ENCODE measurements at regions not wholly inside any gene's neighbourhood (a gene's known extent, or its start where the extent isn't known, plus 50 kb on each side); places are given as distances from the start of the nearest gene placed in this dataset.

DNA sequence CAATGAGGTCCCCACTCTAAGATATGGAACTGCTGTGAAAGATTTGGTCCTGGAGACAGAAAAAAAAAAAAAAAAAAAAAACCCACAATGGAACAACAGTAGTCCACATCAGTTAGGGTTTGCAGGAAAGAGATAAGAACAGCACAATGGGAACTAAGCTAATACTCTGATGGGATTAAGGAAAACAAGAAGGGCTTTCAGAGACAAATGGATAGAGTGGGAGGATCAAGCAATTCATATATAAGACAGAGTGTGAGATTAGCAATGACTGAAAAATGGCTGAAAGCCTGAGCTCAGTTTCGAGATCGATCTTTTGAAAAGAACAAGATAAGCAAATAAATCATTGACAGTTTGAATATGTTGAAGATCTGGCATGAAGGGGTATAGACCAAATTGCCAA lies 188.4 kb upstream of the TRPC5 start:
- TF ChIP-seq, protein P1, sequence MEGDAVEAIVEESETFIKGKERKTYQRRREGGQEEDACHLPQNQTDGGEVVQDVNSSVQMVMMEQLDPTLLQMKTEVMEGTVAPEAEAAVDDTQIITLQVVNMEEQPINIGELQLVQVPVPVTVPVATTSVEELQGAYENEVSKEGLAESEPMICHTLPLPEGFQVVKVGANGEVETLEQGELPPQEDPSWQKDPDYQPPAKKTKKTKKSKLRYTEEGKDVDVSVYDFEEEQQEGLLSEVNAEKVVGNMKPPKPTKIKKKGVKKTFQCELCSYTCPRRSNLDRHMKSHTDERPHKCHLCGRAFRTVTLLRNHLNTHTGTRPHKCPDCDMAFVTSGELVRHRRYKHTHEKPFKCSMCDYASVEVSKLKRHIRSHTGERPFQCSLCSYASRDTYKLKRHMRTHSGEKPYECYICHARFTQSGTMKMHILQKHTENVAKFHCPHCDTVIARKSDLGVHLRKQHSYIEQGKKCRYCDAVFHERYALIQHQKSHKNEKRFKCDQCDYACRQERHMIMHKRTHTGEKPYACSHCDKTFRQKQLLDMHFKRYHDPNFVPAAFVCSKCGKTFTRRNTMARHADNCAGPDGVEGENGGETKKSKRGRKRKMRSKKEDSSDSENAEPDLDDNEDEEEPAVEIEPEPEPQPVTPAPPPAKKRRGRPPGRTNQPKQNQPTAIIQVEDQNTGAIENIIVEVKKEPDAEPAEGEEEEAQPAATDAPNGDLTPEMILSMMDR (IDR thresholded peaks at IDR 0.05; ENCODE audit: poor library complexity), result no peak
- TF ChIP-seq EZH2phosphoT487 (IDR thresholded peaks at IDR 0.05; ENCODE audit: low read depth, severe bottlenecking, unreplicated experiment) (no peak), EZH2 (IDR thresholded peaks at IDR 0.05; ENCODE audit: borderline replicate concordance) (no peak)

Data from hepatocyte (in vitro differentiated cells).